Ovary (tissue), 7 donors: ENCODE measurements at regions not wholly inside any gene's neighbourhood (a gene's known extent, or its start where the extent isn't known, plus 50 kb on each side); places are given as distances from the start of the nearest gene placed in this dataset.

Experiments
- DNase-seq, 5 donors: peaks; one replicate each; pipeline ENCODE4 v3.0.0-alpha.2; 2019 to 2020
- H3K27ac ChIP-seq, 2 donors: fragments of 200-600 bp; one replicate each; pipeline versions ENCODE4 v1.5.1 to v1.8.0; 2019 to 2022
- H3K27me3 ChIP-seq: fragments of 200-600 bp; one replicate; pipeline ENCODE4 v1.8.0; 2022
- H3K36me3 ChIP-seq: fragments of 200-600 bp; sonication (generic); one replicate; pipeline ENCODE4 v1.5.1; 2019
- H3K4me1 ChIP-seq: one replicate; pipeline ENCODE4 v1.8.1; 2013; ENCODE audit warnings: mild to moderate bottlenecking, moderate library complexity; ENCODE audit not compliant: insufficient read depth
- H3K4me3 ChIP-seq: fragments of 200-600 bp; sonication (generic); one replicate; pipeline ENCODE4 v1.5.1; 2017
- H3K9me3 ChIP-seq, 2 donors: fragments of 200-600 bp in 1 of 2; sonication (generic) in 1 of 2; one replicate each; pipeline versions ENCODE4 v1.5.1 to v1.8.1; 2013 to 2019; ENCODE audit warnings: mild to moderate bottlenecking in 1 of 2, moderate library complexity in 1 of 2
- EP300 ChIP-seq: sonication (generic); formaldehyde crosslinking; IDR thresholded peaks from one replicate; pipeline ENCODE4 v1.6.1; 2017; ENCODE audit warnings: antibody characterized with exemption
- POLR2A ChIP-seq: fragments of 450-650 bp; IDR thresholded peaks from one replicate; pipeline ENCODE4 v1.6.1; 2017; ENCODE audit warnings: antibody characterized with exemption, mild to moderate bottlenecking, moderate library complexity
- WGBS, 3 donors: extraction: QIAGEN DNeasy Blood & Tissue Kit in 1 of 3; methylation state at CpG; one replicate each; pipeline versions ENCODE4 v1.1.5 to v1.1.7; 2013 to 2017; 5-methylcytosine and 5-hydroxymethylcytosine counted together
- intact Hi-C, 4 donors: fragments of 100-400 bp; cut with DNase I; formaldehyde crosslinking; loops; one replicate each; pipeline versions ENCODE4 v1.11.0 to v1.15.1; 2022 to 2023
- TF ChIP-seq, protein P1 (sequence below), 3 donors: fragments of 450-650 bp in 2 of 3; fragments of 200-600 bp in 1 of 3; IDR thresholded peaks; one replicate each; pipeline versions ENCODE4 v1.5.1 to v1.8.0; 2016 to 2022; ENCODE audit warnings: antibody characterized with exemption in 3 of 3, mild to moderate bottlenecking in 1 of 3
- donor health status: DM: no; HTN: no; CAD: no; lungs with moderate emphysema.
- donor health status: DM: no; HTN: no; CAD: no.
- donor health status: Bipolar disorder and iron deficiency.
- donor health status: DM: no; HTN: no; CAD: no.
- donor health status: DM: yes; HTN: yes; CAD: no.

- Histone ChIP-seq H3K4me3 (no peak overlapping the region), H3K36me3 (no peaks in the 10 kb centered on the region), H3K27ac (no peak overlapping the region), H3K27me3 (no peaks in the 10 kb centered on the region), H3K4me1 (no peaks in the 10 kb centered on the region), H3K9me3 (no peaks in the 10 kb centered on the region)
- no peak for TF ChIP-seq EP300
- TF ChIP-seq, protein P1, sequence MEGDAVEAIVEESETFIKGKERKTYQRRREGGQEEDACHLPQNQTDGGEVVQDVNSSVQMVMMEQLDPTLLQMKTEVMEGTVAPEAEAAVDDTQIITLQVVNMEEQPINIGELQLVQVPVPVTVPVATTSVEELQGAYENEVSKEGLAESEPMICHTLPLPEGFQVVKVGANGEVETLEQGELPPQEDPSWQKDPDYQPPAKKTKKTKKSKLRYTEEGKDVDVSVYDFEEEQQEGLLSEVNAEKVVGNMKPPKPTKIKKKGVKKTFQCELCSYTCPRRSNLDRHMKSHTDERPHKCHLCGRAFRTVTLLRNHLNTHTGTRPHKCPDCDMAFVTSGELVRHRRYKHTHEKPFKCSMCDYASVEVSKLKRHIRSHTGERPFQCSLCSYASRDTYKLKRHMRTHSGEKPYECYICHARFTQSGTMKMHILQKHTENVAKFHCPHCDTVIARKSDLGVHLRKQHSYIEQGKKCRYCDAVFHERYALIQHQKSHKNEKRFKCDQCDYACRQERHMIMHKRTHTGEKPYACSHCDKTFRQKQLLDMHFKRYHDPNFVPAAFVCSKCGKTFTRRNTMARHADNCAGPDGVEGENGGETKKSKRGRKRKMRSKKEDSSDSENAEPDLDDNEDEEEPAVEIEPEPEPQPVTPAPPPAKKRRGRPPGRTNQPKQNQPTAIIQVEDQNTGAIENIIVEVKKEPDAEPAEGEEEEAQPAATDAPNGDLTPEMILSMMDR (IDR thresholded peaks at IDR 0.05), result no peak
- TF ChIP-seq POLR2A, result no peak
- intact Hi-C loops, result no loop called here
- DNase-seq, result no peak
Measured at GRCh38 chr5:130578354-130578753, 586.7 kb downstream of the HINT1 start.

DNA sequence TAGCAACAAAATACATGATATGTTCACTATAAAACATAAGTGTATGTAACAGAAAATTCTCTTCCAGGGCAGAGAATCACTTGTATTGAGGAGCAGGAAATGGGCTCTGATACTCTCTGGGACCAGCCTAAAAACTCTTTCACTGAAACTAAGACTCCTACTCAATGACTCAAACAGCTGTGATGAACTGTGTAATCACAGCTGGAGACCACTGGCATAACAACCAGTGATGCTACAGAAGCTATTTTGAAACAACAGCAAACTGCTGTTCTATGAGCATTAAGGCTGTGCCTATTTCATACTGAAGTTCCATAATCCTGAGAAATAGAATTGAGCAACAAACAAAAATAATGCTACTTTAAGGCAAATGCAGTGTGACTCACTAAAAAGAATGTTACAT lies 594.0 kb downstream of the HINT1 start:
- intact Hi-C loops, result no loop called here
- Histone ChIP-seq H3K9me3 (no peaks in the 10 kb centered on the region), H3K4me3 (no peak overlapping the region), H3K27ac (no peak overlapping the region), H3K27me3 (no peaks in the 10 kb centered on the region), H3K36me3 (no peaks in the 10 kb centered on the region), H3K4me1 (no peaks in the 10 kb centered on the region)
- TF ChIP-seq, protein P1 (IDR thresholded peaks at IDR 0.05), result no peak
- TF ChIP-seq EP300, result no peak
- no peak for TF ChIP-seq POLR2A
- no peak for DNase-seq

DNA sequence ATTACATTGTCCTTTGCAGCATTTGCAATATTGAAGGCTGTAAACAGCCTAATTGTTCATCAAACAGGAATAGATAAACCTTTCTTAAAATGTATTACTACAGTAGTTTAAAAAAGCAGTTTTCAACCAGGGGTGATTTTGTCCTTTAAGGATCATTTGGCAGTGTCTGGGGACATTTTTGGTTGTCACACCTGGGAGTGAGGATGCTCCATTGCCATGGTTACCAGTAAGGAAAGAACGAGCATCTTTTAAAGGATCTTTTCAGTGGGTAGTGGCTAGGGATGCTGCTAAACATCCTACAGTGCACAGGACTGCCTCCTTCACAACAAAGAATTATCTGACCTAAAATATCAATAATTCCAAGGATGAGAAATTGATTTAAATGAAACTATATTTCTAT lies 596.3 kb downstream of the HINT1 start:
- Histone ChIP-seq H3K27ac (no peak overlapping the region), H3K4me1 (no peaks in the 10 kb centered on the region), H3K9me3 (no peaks in the 10 kb centered on the region), H3K27me3 (no peaks in the 10 kb centered on the region), H3K4me3 (no peak overlapping the region), H3K36me3 (no peaks in the 10 kb centered on the region)
- no peak for DNase-seq
- intact Hi-C loops, result no loop called here
- WGBS, 3 donors, result 71 to 79% (median 72%) methylated on average over 1 of the region's 1 CpG
- TF ChIP-seq, protein P1 (IDR thresholded peaks at IDR 0.05), result no peak
- TF ChIP-seq POLR2A (no peak), EP300 (no peak)

GRCh38 chr5:130555429-130555828 lies 609.6 kb downstream of the HINT1 start:
- TF ChIP-seq EP300 (no peak), POLR2A (no peak)
- TF ChIP-seq, protein P1 (IDR thresholded peaks at IDR 0.05), result no peak
- DNase-seq, result no peak
- Histone ChIP-seq H3K4me3 (no peak overlapping the region), H3K27me3 (no peaks in the 10 kb centered on the region), H3K36me3 (no peaks in the 10 kb centered on the region), H3K4me1 (no peaks in the 10 kb centered on the region), H3K27ac (no peak overlapping the region), H3K9me3 (no peaks in the 10 kb centered on the region)
- 80 to 97% (median 84%) methylated on average over 3 of the region's 3 CpGs for WGBS, 3 donors
- intact Hi-C loops, result no loop called here

DNA sequence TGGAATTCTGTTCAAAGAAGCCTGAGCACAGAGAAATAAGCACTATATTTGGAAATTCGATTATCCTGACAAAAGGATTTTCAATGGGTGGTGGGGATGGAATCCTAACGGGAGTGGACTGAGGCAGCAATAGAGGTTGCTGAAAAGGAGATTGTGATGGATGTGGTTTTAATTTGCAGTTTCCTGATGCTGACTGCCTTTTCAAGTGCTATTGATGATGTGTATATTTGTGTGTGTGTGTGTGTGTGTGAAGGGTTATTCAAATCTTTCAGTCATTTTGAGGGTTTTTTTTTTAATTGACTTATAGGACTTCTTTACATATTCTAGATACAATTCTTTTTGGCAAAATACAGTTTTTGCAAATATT lies 614.5 kb downstream of the HINT1 start:
- no peak overlapping the region for H3K27ac ChIP-seq
- H3K4me1 ChIP-seq, result no peaks in the 10 kb centered on the region
- no peaks in the 10 kb centered on the region for H3K27me3 ChIP-seq
- H3K36me3 ChIP-seq, result no peaks in the 10 kb centered on the region
- no peak for DNase-seq
- TF ChIP-seq, protein P1 (IDR thresholded peaks at IDR 0.05), result no peak
- TF ChIP-seq EP300 (no peak), POLR2A (no peak)
- intact Hi-C loops, result no loop called here
- no peaks in the 10 kb centered on the region for H3K9me3 ChIP-seq
- 63 to 71% (median 67%) methylated on average over 2 of the region's 2 CpGs for WGBS, 3 donors
- H3K4me3 ChIP-seq, result no peak overlapping the region
